ENCODE measurements at regions not wholly inside any gene's neighbourhood (a gene's known extent, or its start where the extent isn't known, plus 50 kb on each side); places are given as distances from the start of the nearest gene placed in this dataset.

DNA sequence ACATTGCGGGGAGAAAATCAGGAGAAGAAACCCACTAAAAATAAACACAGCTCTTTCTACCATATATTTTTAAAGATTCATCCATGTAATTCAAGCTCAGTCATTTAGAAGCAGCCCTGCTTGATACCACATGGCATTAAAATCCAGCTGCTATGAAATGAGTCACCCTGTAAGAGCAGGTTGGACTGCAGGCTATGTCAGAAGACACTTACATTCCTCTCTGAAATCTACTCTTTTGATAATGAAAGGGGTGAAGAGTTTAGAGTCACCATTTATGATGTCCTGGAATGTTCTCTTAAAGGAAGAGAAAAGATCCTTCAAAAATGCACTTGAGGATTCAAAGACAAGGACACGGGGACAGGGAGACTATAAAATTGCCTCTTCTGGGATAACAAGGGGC is 100.6 kb upstream of the APCDD1 start:
- TF ChIP-seq, protein P1, sequence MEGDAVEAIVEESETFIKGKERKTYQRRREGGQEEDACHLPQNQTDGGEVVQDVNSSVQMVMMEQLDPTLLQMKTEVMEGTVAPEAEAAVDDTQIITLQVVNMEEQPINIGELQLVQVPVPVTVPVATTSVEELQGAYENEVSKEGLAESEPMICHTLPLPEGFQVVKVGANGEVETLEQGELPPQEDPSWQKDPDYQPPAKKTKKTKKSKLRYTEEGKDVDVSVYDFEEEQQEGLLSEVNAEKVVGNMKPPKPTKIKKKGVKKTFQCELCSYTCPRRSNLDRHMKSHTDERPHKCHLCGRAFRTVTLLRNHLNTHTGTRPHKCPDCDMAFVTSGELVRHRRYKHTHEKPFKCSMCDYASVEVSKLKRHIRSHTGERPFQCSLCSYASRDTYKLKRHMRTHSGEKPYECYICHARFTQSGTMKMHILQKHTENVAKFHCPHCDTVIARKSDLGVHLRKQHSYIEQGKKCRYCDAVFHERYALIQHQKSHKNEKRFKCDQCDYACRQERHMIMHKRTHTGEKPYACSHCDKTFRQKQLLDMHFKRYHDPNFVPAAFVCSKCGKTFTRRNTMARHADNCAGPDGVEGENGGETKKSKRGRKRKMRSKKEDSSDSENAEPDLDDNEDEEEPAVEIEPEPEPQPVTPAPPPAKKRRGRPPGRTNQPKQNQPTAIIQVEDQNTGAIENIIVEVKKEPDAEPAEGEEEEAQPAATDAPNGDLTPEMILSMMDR (conservative IDR thresholded peaks at IDR 0.05): no peak
- no peak for TF ChIP-seq EZH2 (IDR thresholded peaks at IDR 0.05; ENCODE audit: low read depth)
